HepG2 (cell line): ENCODE measurements at regions not wholly inside any gene's neighbourhood (a gene's known extent, or its start where the extent isn't known, plus 50 kb on each side); places are given as distances from the start of the nearest gene placed in this dataset.

ENCODE experiments used
- ATAC-seq: fragments of 200-7000 bp; cut with Tn5 transposase; 3 replicates; pipeline ENCODE4 v1.9.1; 2020; ENCODE audit warnings: mild to moderate bottlenecking, moderate library complexity
- BruUV-seq: library from RNA; stranded (reverse); fragments of 400-500 nt; replicated peaks from 2 replicates; lab custom pipeline; 2021; lab: Mats Ljungman, UMichigan
- CTCF ChIA-PET: fragments of 300-600 bp; formaldehyde crosslinking; extraction: SDS; loops from one replicate; lab custom pipeline; 2021; ENCODE audit warnings: low total read pairs, inconsistent platforms, low intra/inter-chr PET ratio; lab: Yijun Ruan, JAX
- POLR2A ChIA-PET: fragments of 350-600 bp; sonication (Branson Sonifier 250); formaldehyde crosslinking; loops from one replicate; lab custom pipeline; 2020; ENCODE audit warnings: antibody characterized with exemption, inconsistent platforms; lab: Yijun Ruan, JAX
- DNase-seq: peaks from one replicate; pipeline ENCODE4 v3.0.0-alpha.2; 2015; ENCODE audit warnings: low spot score
- FAIRE-seq: peaks from 3 replicates; lab custom pipeline; 2011; peaks lifted over from hg19 to GRCh38; lab: Jason Lieb, UNC
- H2AFZ ChIP-seq: one replicate; pipeline ENCODE4 v1.6.1; 2011; ENCODE audit warnings: low read length, inconsistent platforms
- H3K27ac ChIP-seq: fragments of 300-600 bp; 3 replicates; pipeline ENCODE4 v1.8.0; 2011; ENCODE audit warnings: mixed run types, mild to moderate bottlenecking, mixed read lengths, low read length, inconsistent platforms; ENCODE audit not compliant: insufficient read depth; ENCODE audit errors: extremely low read length
- H3K27me3 ChIP-seq, 2 experiments: fragments of 200-600 bp in 1 of 2; 2 replicates in 1 of 2; 3 replicates in 1 of 2; pipeline versions ENCODE4 v1.6.0 to v1.8.0; 2011; ENCODE audit warnings: low read length in 2 of 2, mild to moderate bottlenecking in 2 of 2, moderate library complexity in 2 of 2, inconsistent platforms in 1 of 2; ENCODE audit not compliant: insufficient read depth in 2 of 2, control insufficient read depth in 1 of 2
- H3K36me3 ChIP-seq, 2 experiments: fragments of 200-600 bp in 1 of 2; replicated peaks in 1 of 2; 2 replicates in 1 of 2; 3 replicates in 1 of 2; pipeline versions ENCODE4 v1.5.1 to v1.8.0; 2011; ENCODE audit warnings: low read length in 2 of 2, inconsistent platforms in 1 of 2; ENCODE audit not compliant: insufficient read depth in 2 of 2, control insufficient read depth in 1 of 2
- H3K4me1 ChIP-seq: 2 replicates; pipeline ENCODE4 v1.5.1; 2012; ENCODE audit warnings: low read length, inconsistent platforms; ENCODE audit not compliant: insufficient read depth
- H3K4me2 ChIP-seq: 2 replicates; pipeline ENCODE4 v1.6.0; 2011; ENCODE audit warnings: low read depth, low read length, inconsistent platforms
- H3K4me3 ChIP-seq, 3 experiments: fragments of 200-600 bp in 1 of 3; sonication (generic), shearing (Covaris generic) in 1 of 3; replicated peaks in 1 of 3; 2 replicates each; pipeline ENCODE4 v1.5.1; 2011 to 2016; ENCODE audit warnings: low read length in 3 of 3, inconsistent platforms in 2 of 3, low read depth in 2 of 3, mild to moderate bottlenecking in 2 of 3, control low read depth in 1 of 3, mixed read lengths in 1 of 3; ENCODE audit not compliant: insufficient read depth in 1 of 3
- H3K79me2 ChIP-seq: one replicate; pipeline ENCODE4 v1.6.1; 2011; ENCODE audit warnings: low read length, inconsistent platforms; ENCODE audit not compliant: insufficient read depth
- H3K9ac ChIP-seq: 2 replicates; pipeline ENCODE4 v1.6.0; 2011; ENCODE audit warnings: mild to moderate bottlenecking, low read depth, low read length, inconsistent platforms; ENCODE audit not compliant: insufficient read depth
- H3K9me3 ChIP-seq: 2 replicates; pipeline ENCODE4 v1.5.1; 2012; ENCODE audit warnings: mild to moderate bottlenecking, low read length
- H4K20me1 ChIP-seq: 2 replicates; pipeline ENCODE4 v1.6.0; 2011; ENCODE audit warnings: inconsistent platforms, mild to moderate bottlenecking, low read length, moderate library complexity; ENCODE audit not compliant: insufficient read depth
- AFF4 ChIP-seq: sonication (generic); formaldehyde crosslinking; IDR thresholded peaks from 2 replicates; pipeline ENCODE4 v1.4.0; 2020; ENCODE audit warnings: missing genetic modification reagents
- CREB1 ChIP-seq, 2 experiments: fragments of 450-650 bp in 1 of 2; IDR thresholded peaks; 2 replicates each; pipeline ENCODE4 v1.6.1; 2016 to 2017; ENCODE audit warnings: control low read depth in 1 of 2, mild to moderate bottlenecking in 1 of 2, missing compliant biosample characterization in 1 of 2, missing genetic modification characterization in 1 of 2
- JUND ChIP-seq: sonication (generic); formaldehyde crosslinking; IDR thresholded peaks from 2 replicates; pipeline ENCODE4 v1.8.0; 2022; ENCODE audit warnings: mild to moderate bottlenecking, missing genetic modification reagents
- WGBS: methylation state at CpG from one replicate; pipeline ENCODE4 v1.1.6; 2017; ENCODE audit warnings: low lambda C conversion rate; 5-methylcytosine and 5-hydroxymethylcytosine counted together
- in situ Hi-C: cut with HindIII; loops from 2 replicates; pipeline ENCODE4 v1.10.0; 2017; ENCODE audit warnings: low pct_unique_long_range_greater_than_20kb; ENCODE audit not compliant: extremely low pct_ligation_motif_present
- intact Hi-C: fragments of 100-400 bp; cut with micrococcal nuclease; formaldehyde crosslinking; loops from one replicate; pipeline ENCODE4 v1.10.0; 2022; ENCODE audit not compliant: unreplicated experiment

- no peak for TF ChIP-seq AFF4
These were observed 74.7 kb downstream of the LSM5 start (continued) for GRCh38 chr7:32415519-32415918.

- whole genome bisulfite sequencing: 0% methylated on average over 4 of the region's 4 CpGs
- in situ Hi-C loops (no loop called here), intact Hi-C loops (no loop called here)
- H3K27me3 ChIP-seq: no peaks in the 10 kb centered on the region
- CTCF ChIA-PET: no interaction called here
- H3K9me3 ChIP-seq: no peaks in the 10 kb centered on the region
- TF ChIP-seq CREB1 (IDR thresholded peaks at IDR 0.05): peak; percentile 61
- TF ChIP-seq CREB1 (CRISPR knock-in tag; IDR thresholded peaks at IDR 0.05): no peak
- TF ChIP-seq JUND (CRISPR knock-in tag): no peak
- no peaks in the 10 kb centered on the region for H3K79me2 ChIP-seq
- DNase-seq (no peak), ATAC-seq (no peak), FAIRE-seq (no peak)
- H3K36me3 ChIP-seq: no peaks in the 10 kb centered on the region
- no peak overlapping the region for H3K27ac ChIP-seq
- H3K4me1 ChIP-seq: no peaks in the 10 kb centered on the region
- H3K4me2 ChIP-seq: no peak overlapping the region
- H2AFZ ChIP-seq: no peak overlapping the region
- POLR2A ChIA-PET: no interaction called here
- H3K4me3 ChIP-seq: no peak overlapping the region
- no TSS peak for BruUV-seq
- H4K20me1 ChIP-seq: no peaks in the 10 kb centered on the region
- no peak overlapping the region for H3K9ac ChIP-seq
These were observed 77.7 kb downstream of the LSM5 start for GRCh38 chr7:32412471-32412870.
